ENCODE measurements at regions not wholly inside any gene's neighbourhood (a gene's known extent, or its start where the extent isn't known, plus 50 kb on each side); places are given as distances from the start of the nearest gene placed in this dataset.

DNA sequence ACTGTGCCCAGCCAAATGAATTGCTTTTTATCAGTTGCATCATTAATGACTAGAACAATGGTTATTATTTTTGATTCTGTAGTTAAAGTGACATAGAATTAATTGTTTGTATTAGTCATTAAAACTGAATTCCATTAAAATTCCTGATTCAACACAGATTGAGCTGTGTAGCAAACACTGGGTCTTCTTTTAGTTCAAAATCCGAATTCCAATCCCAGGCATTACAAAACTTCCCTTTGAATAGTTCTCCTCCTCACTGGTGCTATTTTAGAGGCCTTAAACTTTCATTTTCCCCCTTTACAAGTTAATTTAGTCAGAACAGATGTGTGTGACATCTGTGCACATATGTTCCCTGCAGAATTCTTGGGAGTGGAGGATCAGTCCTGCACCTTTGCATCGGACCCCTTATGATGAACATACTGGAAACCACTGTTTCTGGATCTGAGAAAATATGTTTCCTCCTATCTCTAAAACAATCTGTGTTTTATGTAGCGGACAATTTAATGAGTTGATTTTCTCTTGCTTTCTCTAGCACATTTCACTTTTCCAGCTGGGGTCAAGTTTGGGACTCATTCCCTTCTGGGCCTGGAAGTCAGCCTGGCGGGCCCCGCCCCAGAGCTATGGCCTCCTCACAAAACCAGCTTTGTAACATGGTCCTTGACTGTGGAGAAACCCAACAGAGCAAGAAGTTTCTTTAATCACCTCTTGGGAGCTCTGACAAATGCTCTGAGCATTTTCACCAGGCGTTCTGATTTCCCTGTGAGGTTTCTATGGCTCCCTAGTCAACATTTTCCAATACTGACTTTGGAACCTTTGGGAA lies 87.9 kb upstream of the MAMDC2 start:
- no peak for DNase-seq (ENCODE audit: low read depth)

DNA sequence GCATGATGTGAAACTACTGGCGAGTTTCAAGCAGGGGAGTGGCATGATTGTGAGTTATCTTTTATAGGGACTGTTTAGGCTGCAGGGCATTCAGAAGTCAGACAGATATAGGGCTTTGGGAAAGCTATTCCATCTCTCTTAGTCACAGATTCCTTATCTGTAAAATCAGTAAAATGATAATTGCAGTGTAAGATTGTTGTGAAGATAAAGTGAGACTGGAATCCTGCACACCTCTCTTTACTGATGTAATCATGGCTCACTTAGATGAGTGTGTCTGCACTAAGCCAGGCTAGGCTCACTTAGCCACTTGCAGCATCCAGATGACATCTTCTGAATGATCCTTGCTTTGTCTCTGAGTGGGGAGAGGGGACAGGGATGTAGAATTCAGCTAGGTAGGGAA lies 81.8 kb upstream of the MAMDC2 start:
- no peak for DNase-seq (ENCODE audit: low read depth)

- no peak for DNase-seq (ENCODE audit: low read depth)
Measured at GRCh38 chr9:69963803-69964202, 79.8 kb upstream of the MAMDC2 start.

GRCh38 chr9:69964446-69964845 lies 79.2 kb upstream of the MAMDC2 start:
- no peak for DNase-seq (ENCODE audit: low read depth)

DNA sequence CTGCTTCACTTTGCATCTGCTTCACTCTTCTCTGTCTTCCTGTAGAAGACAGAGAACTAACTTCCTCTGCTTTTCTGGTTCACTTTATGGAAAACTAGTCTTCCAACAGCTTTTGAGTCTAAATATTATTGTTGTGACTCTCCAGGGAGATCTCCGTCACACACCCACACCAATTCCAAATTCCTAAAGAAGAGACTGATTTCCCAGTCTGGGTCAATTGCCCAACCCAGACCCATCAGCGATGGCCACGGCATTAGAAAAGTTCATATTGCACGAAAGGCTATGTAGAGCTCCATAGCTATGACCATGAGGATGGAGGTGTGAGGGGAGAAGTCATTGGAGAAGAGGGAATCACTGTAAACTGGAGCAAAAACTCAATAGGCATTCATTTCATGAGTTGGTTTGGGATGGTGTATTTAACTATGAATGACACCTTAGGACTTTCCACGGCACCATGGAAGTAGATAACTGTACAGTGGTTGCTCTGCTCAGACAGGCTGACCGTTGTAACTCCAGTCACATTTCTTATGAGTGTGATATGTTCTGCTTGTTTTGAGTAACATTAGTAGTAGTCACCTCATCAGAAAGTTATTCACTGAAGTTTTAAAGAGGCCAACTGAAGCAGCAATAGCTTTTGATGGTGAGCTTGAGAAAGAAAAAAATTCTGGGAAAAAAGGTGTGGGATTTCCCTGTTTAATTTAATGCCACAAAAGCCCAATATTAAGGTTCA lies 78.1 kb upstream of the MAMDC2 start:
- no peak for DNase-seq (ENCODE audit: low read depth)

GRCh38 chr9:69967344-69967743 lies 76.3 kb upstream of the MAMDC2 start:
- DNase-seq (ENCODE audit: low read depth), result no peak

DNA sequence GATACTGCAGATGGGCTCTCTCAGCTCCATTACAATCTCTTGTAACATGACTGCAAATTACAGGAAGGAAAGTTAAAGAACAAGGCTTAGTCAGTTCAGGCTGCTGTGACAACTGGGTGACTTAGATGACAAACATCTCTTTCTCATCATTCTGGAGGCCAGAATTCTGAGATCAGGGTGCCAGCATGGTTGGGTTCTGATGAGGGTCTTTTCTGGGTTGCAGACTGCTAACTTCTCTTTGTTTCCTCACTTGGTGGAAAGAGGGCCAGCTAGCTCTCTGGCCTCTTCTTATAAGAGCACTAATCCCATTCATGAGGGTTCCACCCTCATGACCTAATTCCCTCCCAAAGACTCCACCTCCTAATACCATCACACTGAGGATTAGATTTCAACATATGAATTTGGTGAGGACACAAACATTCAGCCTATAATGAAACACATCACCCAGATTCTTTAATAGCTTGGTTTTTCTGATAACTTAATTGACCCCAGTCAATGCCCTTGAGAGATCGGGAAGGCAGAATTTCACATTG lies 73.6 kb upstream of the MAMDC2 start:
- no peak for DNase-seq (ENCODE audit: low read depth)

- DNase-seq (ENCODE audit: low read depth), result peak; percentile 6
Measured at GRCh38 chr9:69971643-69972449, 71.8 kb upstream of the MAMDC2 start.

DNA sequence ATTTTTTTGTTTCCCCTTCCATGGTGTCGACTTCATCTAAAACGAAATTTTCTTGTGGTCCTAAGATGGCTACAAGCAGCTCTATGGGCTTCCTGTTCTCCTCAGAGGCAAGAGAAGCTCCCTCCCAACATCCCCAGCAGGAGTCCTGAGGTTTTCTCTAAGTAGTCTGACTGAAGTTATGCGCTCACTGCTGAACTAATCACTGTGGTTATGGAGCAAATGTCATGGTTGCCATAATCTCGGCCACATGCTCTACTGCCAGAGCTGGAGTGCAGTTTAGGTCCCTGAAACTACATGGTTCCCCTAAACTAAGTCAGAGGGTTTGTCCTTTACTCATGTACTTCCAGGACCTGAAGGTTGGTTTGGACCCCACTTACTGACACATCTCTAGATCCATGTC lies 68.0 kb upstream of the MAMDC2 start:
- DNase-seq (ENCODE audit: low read depth), result no peak

DNA sequence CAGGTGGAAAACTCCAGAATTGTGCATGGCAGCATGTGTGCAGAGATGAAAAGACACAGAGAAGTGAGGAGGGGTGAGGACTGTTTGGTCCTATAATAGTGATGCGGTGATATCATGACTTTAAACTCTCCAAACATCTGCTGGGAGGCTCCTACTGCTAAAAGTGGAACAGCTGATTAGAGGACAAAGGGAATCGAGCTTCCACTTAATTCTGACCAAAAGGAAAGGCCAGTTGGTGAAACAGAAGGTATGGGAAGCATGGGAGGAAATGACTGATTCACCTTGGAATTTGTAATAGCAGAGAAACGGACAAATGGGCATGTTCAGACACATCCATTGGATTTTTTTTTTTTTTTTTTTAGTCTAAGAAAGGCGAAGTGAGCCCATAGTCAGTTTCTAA lies 67.5 kb upstream of the MAMDC2 start:
- DNase-seq (ENCODE audit: low read depth), result no peak

- DNase-seq (ENCODE audit: low read depth), result no peak
Measured at GRCh38 chr9:69980041-69980440, 63.6 kb upstream of the MAMDC2 start.

- DNase-seq (ENCODE audit: low read depth), result no peak
Measured at GRCh38 chr9:69980591-69980990, 63.1 kb upstream of the MAMDC2 start.

- DNase-seq (ENCODE audit: low read depth), result no peak
Measured at GRCh38 chr9:69981686-69982445, 61.8 kb upstream of the MAMDC2 start.

DNA sequence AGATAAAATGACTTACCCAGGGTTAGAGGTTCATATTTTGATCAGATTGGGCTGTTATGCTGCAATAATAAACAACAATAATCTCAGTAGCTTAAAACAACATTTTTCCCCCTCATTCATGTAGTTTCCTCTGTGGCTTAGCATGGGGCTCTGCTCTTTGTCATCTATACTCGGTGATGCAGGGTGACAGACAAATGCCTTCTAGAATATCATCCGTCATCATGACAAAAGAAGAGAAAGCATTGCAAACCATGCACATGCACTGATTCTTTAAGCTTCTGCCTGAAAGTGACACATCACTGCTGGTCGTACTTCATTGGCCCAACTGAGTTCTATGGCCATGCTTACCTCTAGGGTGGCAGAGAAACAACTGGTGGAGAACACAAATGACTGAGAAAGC lies 58.8 kb upstream of the MAMDC2 start:
- no peak for DNase-seq (ENCODE audit: low read depth)

GRCh38 chr9:69985971-69986370 lies 57.7 kb upstream of the MAMDC2 start:
- DNase-seq (ENCODE audit: low read depth), result no peak

GRCh38 chr9:69986970-69987369 lies 56.7 kb upstream of the MAMDC2 start:
- no peak for DNase-seq (ENCODE audit: low read depth)

GRCh38 chr9:69987457-69987856 lies 56.2 kb upstream of the MAMDC2 start:
- DNase-seq (ENCODE audit: low read depth), result no peak

- DNase-seq (ENCODE audit: low read depth), result no peak
Measured at GRCh38 chr9:69993110-69993509, 50.5 kb upstream of the MAMDC2 start.
